HG02610 (cell line): ENCODE measurements at regions not wholly inside any gene's neighbourhood (a gene's known extent, or its start where the extent isn't known, plus 50 kb on each side); places are given as distances from the start of the nearest gene placed in this dataset.
"Not testable (repeated sequence)": the region's sequence is repeated elsewhere in the genome, so short reads cannot be mapped to it uniquely, and the experiment has no call there.

Experiments used
- ATAC-seq: cut with Tn5 transposase; IDR thresholded peaks from one replicate; pipeline ENCODE4 v1.9.1; 2021; ENCODE audit warnings: mild to moderate bottlenecking, moderate library complexity; ENCODE audit not compliant: unreplicated experiment

DNA sequence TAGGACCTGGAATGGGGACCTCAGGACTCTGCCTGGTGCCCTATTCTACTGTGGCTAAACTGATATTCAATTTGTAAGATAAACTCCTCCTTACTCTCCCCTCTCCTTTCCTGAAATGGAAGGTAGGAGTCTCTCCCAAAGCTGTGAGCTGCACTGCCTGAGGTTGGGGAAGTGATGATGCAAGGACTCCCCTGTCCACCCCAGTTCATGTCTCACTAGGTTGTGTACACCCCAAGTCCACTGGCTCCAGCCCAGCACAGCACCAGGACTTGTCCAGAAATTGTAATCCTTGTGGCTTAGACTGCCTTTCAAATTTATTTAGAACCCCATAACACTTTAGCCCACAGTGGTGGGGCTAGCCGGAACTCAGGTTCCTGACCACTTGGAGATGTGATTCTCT is 247.2 kb upstream of the CTBP2 start:
- no peak for ATAC-seq

DNA sequence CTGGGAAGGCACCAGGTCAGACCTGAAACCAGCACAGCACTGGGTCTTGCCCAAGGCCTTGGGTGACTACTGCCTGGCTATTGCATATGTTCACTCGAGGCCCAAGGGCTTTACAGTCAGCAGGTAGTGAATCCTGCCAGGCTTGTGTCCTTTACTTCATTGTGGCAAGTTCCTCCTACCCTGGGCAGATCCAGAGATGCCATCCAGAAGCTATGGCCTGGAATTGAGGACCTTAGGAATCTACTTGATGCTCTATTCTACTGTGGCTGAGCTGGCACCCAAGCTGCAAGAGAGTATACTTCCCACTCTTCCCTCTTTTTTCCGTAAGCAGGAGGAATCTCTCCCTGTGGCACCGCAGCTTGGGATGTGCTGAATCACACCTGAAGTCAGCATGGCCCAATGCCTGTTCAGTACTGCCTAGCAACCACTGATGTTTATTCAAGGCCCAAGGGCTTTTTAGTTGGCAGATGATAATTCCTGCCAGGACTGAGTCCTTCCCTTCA is 246.7 kb upstream of the CTBP2 start:
- ATAC-seq = no peak

DNA sequence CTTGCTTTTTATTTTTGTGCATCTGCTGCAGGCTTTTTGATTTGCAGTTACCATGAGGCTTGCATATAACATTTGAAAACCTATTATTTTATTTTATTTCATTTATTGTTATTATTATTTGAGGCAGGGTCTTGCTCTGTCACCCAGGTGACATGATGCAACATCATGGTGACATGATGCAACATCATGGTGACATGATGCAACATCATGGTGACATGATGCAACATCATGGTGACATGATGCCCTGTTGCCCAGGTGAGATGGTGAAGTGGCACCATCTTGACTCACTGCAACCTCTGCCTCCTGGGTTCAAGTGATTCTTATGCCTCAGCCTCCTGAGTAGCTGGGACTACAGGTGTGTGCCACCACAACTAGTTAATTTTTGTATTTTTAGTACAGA is 244.5 kb upstream of the CTBP2 start:
- ATAC-seq = not testable (repeated sequence)

DNA sequence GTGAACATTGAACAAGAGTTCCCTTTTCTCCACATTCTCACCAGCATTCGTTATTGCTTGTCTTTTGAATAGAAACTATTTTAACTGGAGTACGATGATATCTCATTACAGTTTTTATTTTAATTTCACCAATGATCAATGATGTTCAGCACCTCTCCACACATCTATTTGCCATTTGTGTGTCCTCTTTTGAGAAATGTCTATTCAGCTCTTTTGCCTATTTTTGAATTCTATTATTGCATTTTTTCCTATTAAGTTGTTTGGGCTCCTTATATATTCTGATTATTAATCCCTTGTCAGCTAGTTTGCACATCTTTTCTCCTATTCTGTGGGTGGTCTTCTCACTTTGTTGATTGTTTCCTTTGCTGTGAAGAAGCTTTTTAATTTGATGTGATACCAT is 241.1 kb upstream of the CTBP2 start:
- ATAC-seq = no peak

DNA sequence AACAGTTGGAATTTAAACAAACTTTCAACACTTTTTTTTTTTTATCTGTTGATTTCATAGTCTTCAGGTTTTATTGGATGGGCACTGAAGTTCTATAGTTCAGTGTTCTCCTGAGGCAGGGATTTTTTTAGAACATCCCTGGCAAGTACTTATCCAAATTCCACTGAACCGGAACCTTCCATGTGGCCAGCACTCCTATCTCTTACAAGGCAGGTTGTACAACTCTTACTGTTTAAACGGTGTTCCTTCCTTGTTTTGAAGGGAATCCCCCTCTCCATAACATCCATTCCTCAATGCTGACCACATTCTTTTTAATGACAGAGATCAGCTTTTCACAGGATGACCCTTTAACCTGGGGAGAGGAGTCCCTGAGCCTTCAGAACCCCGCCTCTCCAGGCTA is 238.9 kb upstream of the CTBP2 start:
- no peak for ATAC-seq

DNA sequence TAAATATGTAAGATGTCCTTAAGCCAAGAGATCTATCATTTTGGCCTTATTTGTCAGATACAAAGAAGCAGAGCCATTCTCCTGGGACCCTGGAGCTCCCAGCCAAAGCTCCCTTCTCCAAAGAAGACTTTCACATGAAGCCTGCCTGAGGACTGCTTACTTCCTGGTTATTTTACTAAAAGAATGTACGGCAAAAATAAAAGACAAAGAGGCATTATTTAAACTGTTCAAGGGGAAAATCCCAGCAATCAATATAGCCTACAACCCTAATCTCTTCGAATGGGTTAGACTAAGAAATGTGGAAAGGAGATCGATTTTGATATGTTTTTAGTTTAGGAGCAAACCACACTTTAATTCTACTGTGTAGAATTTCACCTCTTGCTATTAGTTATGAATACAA is 237.9 kb upstream of the CTBP2 start:
- ATAC-seq = no peak

DNA sequence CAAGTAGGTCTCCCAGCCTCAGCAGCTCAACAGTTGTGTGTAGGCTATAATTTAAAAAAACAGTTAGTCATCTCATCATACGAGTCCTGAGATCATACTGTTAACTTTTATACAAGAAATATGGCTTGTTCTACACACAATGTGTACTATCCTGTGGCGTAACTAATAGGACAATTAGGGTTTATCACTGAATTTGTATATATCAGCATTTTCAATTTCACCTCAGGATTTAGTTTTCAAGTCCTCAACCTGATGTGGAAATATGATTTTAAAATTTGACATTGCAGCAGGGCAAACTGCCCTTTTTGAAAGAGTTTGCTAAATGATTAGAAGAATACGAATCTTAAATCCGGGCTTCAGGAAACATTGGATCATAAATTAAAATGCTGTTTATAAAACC is 237.2 kb upstream of the CTBP2 start:
- no peak for ATAC-seq

DNA sequence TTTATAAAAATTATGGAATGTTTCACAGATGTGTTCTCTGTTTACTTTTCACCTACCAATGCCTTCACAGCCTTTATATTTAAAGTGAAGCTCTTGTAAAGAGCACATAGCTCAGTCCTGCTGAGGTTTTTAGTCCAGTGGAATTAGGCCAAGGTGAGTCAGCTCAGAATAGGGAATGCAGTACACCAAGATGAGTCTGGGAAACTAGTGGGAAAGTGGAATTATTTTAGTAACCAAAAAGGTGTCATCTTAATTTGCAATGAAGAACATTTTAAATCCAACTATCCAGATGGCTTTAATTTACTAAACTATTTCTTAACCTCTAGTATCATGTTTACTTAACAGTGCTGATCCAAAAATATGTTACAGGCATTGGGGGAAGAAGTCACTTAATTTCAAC is 236.3 kb upstream of the CTBP2 start:
- ATAC-seq = no peak

DNA sequence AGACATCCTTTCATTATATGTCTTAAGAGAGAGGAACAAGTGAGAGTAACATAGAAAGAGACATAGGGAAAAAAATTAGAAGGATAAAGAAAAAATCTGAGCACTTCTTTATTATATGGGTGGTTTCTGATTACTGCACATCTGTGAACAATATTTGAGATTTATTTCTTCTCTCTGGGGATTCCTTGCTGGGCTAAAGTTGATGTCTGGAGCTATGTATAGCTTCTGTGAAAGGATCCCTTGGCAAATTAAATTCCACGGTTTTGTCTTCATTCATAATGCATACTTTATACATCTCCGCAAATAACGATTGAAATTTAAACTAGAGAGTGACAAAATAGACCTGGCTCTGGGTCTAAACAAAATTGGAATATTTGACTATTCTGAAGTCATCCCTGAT is 232.2 kb upstream of the CTBP2 start:
- ATAC-seq = no peak

DNA sequence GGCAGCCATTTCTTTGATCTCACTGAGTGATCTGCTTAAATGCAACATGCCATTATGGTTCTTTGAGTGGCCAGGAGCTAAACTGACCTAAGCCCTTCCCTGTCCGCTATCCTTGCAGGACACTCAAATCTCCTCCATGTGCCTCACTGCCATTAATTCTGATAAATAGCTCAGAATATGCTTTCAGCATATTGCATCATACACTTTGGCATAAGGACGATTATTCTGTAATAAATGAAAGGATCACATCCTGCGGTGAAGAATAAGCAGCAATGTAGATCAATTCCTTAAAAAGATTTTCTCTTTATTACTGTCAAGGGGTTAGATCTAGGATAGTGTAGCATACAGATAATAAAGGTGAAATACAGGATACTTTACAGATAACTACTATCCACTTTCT is 231.8 kb upstream of the CTBP2 start:
- ATAC-seq = no peak

DNA sequence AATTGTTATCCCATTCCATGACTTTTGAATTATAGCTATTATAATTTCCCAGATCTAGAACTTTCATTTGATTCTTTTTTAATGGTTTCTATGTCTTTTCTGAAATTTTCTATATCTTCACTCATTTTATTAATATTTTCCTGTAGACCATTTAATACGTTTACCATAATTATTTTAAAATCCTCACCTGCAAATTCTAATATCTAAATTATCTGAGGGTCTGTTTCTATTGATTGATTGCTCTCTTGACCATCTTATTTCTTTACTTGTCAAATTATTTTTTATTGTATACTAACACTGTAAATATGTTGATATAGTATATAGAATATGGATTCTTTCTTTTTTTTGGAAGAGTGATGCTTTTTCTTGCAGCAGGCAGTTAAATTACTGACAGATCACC is 229.3 kb upstream of the CTBP2 start:
- ATAC-seq = no peak

DNA sequence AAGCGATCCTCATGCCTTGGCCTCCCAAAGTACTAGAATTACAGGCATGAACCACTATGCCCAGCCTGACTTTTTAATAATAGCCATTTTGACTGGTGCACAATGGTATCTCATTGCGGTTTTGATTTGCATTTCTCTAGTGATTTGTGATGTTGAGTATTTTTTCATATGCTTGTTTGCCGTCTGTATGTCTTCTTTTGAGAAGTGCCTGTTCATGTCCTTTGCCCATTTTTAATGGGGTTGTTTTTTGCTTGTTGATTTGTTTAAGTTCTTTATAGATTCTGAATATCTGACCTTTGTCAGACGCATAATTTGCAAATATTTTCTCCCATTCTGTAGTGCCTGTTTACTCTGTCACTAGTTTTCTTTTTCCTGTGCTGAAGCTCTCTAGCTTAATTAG is 219.2 kb upstream of the CTBP2 start:
- no peak for ATAC-seq

DNA sequence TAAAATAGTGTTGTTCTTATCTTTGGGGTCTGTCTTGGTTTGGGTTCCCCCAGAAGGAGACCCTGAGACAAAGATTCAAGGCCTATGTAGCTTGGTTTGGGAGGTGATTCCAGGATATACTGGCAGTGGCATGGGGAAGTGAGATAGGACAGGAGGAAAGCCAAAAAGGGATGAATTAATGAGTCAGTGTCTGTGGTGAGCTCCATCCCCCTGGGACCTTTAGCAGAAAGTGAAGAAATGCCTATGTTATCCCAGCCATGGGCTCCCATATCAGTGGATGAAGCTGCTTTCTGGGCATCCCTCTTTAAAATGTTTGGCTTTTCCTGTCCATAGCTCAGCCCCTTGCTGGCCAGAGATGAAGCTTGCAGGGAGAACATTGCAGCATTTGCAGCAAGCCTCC is 217.0 kb upstream of the CTBP2 start:
- no peak for ATAC-seq

DNA sequence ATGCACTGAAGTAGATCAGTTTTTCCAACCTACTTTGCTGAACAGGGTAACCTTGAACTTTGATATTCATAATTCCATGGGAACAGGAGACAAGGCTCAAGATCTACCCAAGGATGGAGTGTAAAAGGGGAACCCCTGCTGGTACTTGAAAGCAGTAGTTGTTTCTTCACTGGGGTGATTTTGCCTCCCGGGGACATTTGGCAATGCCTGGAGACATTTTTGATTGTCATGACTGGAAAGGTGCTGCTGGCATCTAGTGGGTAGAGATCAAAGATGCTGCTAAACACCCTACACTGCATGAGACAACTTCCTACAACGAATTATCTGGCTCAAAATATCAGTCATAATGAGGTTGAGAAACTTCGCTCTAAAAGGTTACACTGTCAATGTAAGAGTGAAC is 214.8 kb upstream of the CTBP2 start:
- ATAC-seq = no peak

DNA sequence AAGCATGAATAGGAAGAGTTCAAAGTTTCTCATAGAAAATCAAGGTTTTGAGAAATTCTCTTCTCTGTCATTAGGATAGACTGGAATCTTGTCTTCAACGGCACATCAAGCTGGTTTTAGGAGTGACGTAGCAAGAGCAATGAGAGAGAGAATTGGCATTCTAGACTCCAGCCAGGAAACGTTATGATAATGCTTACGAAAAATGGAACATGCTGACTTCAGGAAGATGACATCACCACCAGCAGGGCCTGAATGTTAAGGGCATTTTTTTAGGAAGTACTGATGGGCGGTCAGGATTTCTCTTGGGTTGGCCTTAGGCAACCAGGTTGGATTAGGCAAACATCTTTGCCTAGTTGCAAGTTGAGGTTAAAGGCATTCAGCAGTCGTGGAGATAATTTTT is 213.2 kb upstream of the CTBP2 start:
- no peak for ATAC-seq

DNA sequence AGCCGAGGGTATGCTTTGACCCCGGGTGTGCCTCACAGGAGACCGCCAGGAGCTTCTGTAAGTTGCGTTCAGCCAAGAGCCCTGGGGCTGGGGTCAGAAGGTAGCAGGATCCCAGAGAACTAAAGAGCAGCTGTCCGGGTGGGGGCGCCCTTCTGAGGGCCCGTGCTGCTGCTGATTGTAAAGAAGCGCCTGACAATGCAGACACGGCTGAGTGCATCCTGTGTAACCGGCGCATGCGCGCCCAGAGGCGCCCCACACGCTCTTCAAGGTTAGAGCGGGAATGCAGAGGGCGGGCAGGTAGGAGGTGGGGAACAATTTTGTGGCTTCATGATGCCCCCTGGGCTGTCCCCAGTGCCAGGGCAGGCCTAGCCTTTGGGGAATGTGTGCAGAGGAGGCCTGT is 210.2 kb upstream of the CTBP2 start:
- ATAC-seq = no peak

DNA sequence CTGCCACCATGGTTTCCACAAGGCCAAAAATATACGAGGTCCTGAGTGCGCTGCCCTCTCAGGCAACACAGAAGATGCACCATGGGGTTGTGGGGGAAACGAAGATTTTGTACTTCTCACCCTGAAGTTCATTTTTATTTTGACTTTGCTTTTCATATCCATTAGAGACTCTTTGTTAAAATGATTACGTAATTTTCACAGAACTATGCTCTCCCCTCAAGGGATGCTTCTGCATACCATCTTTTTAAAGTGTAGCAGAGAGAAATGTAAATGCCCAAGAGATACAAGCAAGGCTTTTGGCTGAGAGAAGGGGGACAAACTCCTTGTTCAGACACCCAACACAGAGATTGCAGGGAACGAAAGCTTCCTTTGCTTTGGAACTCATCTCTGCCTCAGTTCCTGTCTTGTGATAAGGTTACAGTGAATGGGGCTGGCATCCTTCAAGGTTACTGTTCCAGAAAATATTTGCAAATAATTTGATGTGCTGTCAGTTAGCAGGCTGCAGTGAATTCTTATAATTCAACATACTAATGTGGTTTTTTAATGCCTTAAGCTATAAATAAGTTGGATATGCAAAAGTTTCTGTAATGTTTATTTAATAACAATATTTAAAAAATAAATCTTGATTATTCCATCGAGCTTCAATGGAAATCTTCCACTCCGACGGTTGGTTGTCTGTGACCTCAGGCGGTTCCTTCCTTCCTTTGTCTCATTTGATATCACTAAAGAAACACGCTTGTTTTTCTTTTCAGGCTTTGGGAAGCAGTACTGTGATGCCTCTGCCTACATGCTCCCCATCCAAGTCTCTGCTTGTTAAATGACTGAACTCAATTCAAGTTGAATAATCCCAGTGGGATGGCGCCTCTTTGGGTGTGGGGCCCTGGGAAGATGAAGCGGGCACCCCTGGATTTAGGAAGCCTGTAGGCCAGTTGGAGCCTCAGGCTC is 209.3 kb upstream of the CTBP2 start:
- ATAC-seq = no peak

DNA sequence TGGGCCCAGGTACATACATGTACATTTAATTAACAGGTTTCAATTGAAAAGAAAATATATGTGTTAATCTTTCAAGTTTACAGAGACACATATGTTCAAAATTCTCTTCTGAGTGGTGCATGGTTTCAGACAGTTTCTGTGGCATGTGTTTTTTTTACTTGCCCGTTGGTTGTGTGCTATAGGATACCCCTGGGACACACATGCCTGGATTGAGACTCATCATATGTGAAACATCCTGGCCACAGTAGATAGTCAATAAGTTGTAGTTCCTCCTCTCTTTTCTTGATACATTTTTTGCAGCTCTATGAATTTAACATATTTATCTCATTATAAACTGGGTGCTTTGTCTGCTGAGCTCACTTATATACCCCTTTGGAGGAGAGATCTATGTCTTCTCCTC is 207.8 kb upstream of the CTBP2 start:
- no peak for ATAC-seq

DNA sequence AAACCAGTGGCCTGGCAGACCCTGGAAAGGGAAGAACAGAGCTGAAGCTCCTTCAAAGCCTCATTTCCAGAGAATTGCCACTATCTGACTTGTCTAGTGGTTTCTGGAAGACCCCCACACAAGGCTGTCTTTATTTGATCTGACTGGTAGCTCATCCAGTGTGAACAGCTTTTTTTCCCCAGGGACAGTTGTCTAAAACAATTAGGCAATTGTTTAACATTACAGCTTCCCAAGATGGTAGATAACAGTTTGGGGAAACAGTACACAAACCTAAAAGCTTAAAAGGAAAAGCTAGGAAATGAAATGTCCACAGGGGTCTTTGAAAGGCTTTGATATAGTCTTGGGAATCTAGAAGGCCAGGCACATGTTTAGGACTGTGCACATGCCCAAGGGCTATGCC is 203.4 kb upstream of the CTBP2 start:
- ATAC-seq = no peak

DNA sequence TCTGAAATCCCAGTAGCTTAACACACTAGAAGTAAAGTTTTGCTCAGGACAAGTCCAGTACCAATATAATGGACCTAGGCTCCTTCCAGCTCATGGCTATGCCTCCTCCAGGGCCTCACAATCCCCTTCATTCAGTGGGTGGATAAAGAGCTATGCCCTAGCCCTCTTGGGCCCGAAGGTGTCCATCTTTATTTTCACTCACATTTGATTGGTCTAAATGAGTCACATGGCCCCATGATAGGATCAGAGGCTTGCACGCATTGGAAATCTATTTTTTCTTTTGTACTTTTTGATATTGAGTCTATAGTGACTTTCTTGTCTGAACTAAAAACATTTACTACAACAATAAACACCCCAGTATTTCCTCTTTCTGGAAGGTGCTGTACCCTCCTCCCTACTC is 202.6 kb upstream of the CTBP2 start:
- no peak for ATAC-seq

DNA sequence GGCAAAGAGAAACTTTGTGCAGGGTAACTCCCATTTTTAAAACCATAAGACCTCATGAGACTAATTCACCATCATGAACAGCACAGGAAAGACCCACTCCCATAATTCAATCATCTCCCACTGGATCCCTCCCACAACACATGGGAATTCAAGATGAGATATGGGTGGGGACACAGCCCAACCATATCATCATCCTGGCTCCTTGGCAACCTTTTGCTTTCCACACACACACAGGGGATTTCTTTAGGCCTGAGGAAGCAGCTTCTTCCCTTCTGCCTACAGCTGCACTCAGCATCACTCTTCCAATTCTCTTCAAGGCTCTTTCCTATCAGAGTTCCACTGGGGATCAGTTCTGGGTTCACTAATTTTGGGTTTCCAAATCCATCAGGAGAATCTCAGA is 199.0 kb upstream of the CTBP2 start:
- ATAC-seq = no peak

DNA sequence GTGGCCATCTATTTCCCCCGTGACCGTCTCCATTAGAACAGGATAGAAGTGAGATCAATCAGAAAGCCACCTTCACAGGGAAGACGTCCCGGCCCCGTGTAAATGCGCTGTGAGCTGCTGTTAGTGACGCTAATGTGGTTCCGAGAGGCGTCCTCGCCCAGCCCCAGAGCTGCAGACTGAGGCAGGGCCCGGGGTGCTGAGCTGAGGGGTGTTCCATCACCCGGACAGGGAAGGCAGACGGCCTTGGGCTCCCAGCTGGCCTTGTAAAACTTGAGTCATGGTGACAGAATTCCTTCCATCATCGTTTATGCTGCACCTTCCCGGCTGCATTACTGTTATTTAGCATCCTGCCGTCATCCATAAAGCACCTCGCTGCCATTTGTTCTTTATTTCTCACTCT is 195.3 kb upstream of the CTBP2 start:
- ATAC-seq = no peak

DNA sequence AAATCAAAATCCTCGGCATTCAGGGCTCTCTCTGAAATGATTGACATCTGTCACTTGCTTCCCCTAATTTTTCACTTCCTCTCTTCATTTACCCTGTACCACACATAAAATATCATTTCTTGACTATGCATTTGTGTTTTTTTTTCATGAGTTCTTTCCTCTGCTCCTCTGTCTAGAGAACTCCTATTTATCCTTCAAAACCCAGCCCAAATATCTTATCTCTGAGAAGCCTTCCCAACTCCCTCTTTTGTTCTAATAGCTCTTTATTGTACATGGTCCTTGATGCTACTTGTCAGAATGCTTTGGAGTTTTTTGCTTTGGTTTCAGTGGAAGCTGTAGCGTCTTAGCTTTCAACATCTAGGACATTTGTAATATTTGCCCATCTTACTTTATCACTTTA is 190.2 kb upstream of the CTBP2 start:
- no peak for ATAC-seq
